KBM-7 (cell line): ENCODE measurements at regions not wholly inside any gene's neighbourhood (a gene's known extent, or its start where the extent isn't known, plus 50 kb on each side); places are given as distances from the start of the nearest gene placed in this dataset.

ENCODE experiments used
- DNase-seq: peaks from one replicate; pipeline ENCODE4 v3.0.0-alpha.2; 2015
- in situ Hi-C: fragments of 300-500 bp; cut with MboI; formaldehyde crosslinking; loops from 2 replicates; pipeline ENCODE4 v1.14.3; 2020; ENCODE audit warnings: low sequenced_read_pairs, low pct_unique_long_range_greater_than_20kb, mixed read lengths

GRCh38 chr4:11609751-11610150, 181.1 kb upstream of the HS3ST1 start:
- no peak for DNase-seq

GRCh38 chr4:11608992-11609391, 180.3 kb upstream of the HS3ST1 start:
- in situ Hi-C loops, result no loop called here
- no peak for DNase-seq

More at GRCh38 chr4:11609751-11610150, 181.1 kb upstream of the HS3ST1 start:
- in situ Hi-C loops, result no loop called here

- in situ Hi-C loops, result no loop called here
- DNase-seq, result no peak
Observed at GRCh38 chr4:11606078-11606477, 177.4 kb upstream of the HS3ST1 start.

GRCh38 chr4:11605597-11605996, 176.9 kb upstream of the HS3ST1 start:
- in situ Hi-C loops, result no loop called here

GRCh38 chr4:11604821-11605220, 176.1 kb upstream of the HS3ST1 start:
- in situ Hi-C loops, result no loop called here
- no peak for DNase-seq

More at GRCh38 chr4:11605597-11605996, 176.9 kb upstream of the HS3ST1 start:
- DNase-seq, result no peak

- in situ Hi-C loops, result no loop called here
- DNase-seq, result no peak
Observed at GRCh38 chr4:11603591-11604194, 175.0 kb upstream of the HS3ST1 start.

GRCh38 chr4:11602606-11603340, 174.1 kb upstream of the HS3ST1 start:
- in situ Hi-C loops, result no loop called here
- DNase-seq, result no peak

- in situ Hi-C loops, result no loop called here
- DNase-seq, result no peak
Observed at GRCh38 chr4:11599064-11599463, 170.4 kb upstream of the HS3ST1 start.

- DNase-seq, result no peak
- in situ Hi-C loops, result no loop called here
Observed at GRCh38 chr4:11598591-11598990, 169.9 kb upstream of the HS3ST1 start.

- in situ Hi-C loops, result no loop called here
- no peak for DNase-seq
Observed at GRCh38 chr4:11597506-11597905, 168.8 kb upstream of the HS3ST1 start.

- in situ Hi-C loops, result no loop called here
- DNase-seq, result no peak
Observed at GRCh38 chr4:11596989-11597388, 168.3 kb upstream of the HS3ST1 start.

- in situ Hi-C loops, result no loop called here
- DNase-seq, result no peak
Observed at GRCh38 chr4:11593576-11594116, 165.0 kb upstream of the HS3ST1 start.

- no peak for DNase-seq
- in situ Hi-C loops, result no loop called here
Observed at GRCh38 chr4:11592276-11592675, 163.6 kb upstream of the HS3ST1 start.

GRCh38 chr4:11590132-11590531, 161.4 kb upstream of the HS3ST1 start:
- in situ Hi-C loops, result no loop called here
- no peak for DNase-seq

- no peak for DNase-seq
- in situ Hi-C loops, result no loop called here
Observed at GRCh38 chr4:11589676-11590075, 161.0 kb upstream of the HS3ST1 start.

- no peak for DNase-seq
- in situ Hi-C loops, result no loop called here
Observed at GRCh38 chr4:11587797-11588196, 159.1 kb upstream of the HS3ST1 start.

GRCh38 chr4:11585506-11585905, 156.8 kb upstream of the HS3ST1 start:
- in situ Hi-C loops, result no loop called here
- no peak for DNase-seq

- no peak for DNase-seq
- in situ Hi-C loops, result no loop called here
Observed at GRCh38 chr4:11568511-11568910, 139.8 kb upstream of the HS3ST1 start.

- no peak for DNase-seq
- in situ Hi-C loops, result no loop called here
Observed at GRCh38 chr4:11566444-11567022, 137.8 kb upstream of the HS3ST1 start.

- in situ Hi-C loops, result no loop called here
- no peak for DNase-seq
Observed at GRCh38 chr4:11565899-11566298, 137.2 kb upstream of the HS3ST1 start.
